ENCODE measurements at regions not wholly inside any gene's neighbourhood (a gene's known extent, or its start where the extent isn't known, plus 50 kb on each side); places are given as distances from the start of the nearest gene placed in this dataset.
"Not testable (repeated sequence)": the region's sequence is repeated elsewhere in the genome, so short reads cannot be mapped to it uniquely, and the experiment has no call there.

DNA sequence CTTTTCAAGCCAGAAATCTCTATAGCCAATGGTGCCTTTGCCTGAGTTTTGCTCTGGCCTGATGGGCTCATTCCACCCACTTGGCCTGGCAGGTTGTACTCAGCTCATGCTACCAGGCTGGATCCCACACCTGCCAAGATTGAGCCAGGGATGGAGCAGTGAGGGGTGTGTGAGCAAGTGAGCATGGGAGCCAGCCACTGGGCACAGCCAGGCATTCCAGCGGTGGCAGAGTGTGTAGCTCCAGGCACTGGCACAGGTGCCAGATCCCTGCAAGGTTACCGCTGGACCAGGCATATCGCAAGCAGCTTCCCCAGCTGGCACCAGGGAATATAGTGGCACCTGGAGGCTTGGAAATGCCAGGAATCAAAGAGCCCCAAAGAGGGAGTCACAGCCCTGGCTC is 2395.6 kb upstream of the C9orf72 start:
- no peak for DNase-seq (ENCODE audit: low read depth)

DNA sequence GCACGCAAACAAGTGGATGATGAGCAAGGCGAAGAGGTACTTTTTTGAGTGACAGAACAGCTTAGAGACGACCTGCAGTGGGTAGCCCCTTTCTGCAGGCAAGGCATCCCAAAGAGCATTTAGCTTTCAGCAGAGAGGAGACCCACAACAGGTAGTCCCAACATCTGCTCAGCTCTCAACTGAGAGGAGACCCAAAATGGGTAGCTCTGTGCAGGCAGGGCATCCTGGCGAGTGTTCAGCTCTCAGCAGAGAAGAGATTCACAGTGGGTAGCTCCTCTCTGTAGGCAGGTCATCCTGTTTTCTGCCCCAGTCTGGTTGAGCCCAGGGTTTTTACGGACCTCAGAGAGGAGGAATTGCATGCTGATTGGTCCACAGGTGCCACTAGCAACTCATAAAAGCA is 2396.1 kb upstream of the C9orf72 start:
- no peak for DNase-seq (ENCODE audit: low read depth)

- no peak for DNase-seq (ENCODE audit: low read depth)
These were observed 2396.8 kb upstream of the C9orf72 start for GRCh38 chr9:29969856-29970647.

DNA sequence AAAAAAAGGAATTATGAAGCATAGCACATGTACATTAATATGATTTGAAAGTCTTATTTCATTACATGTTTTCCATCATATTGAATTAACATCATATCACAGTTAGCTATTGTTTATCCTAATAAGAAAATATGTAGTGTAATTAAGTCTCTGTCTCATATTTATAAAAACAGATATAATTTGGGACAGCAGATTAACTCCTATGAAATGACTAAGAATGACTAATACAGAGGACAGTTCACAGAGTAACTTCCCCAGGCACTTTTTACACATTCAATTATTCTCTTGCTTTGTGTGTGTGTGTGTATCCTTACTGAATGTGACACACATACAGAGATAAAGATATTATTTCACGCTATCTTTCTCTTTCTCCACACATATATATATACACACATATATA is 2400.9 kb upstream of the C9orf72 start:
- DNase-seq (ENCODE audit: low read depth), result no peak

DNA sequence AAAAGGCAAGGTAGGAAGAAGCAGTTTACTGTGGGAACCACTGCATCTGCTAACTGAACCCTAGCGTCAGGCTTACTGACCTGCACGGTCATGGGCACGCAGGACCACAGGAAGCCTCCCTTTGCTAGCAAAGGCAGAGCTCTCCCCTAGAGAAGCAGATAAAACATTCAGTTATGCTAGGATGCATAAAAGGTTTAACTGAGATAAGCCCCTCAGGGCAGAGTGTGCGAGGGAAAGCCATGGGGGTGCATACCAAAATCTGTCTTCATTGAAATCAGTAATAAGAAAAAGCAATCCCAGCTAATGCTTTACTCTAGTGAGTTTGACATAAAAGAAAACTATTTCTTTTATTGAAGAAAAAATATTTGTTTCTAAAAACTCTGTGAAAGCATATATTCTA is 2403.7 kb upstream of the C9orf72 start:
- DNase-seq (ENCODE audit: low read depth), result no peak

DNA sequence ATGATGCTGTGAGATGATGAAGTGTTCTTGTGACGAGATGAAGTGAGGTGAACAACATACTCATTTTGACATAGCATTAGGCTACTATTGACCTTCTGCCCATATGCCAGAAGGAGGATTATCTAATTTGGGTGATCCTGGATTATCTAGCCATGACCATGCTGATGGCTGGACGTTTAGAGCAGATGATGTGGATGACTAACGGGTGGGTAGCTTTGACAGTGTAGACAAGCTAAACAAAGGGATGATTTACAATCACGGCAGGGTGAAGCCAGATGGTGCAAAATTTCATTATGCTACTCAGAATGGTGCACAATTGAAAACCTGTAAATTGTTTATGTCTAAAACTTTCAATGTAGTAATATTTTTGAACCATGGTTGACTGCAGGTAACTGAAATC is 2403.4 kb upstream of the ACO1 start:
- DNase-seq (ENCODE audit: low read depth), result no peak

GRCh38 chr9:29999645-30000044 is 2384.8 kb upstream of the ACO1 start:
- DNase-seq (ENCODE audit: low read depth), result no peak

GRCh38 chr9:30010691-30011090 is 2373.8 kb upstream of the ACO1 start:
- DNase-seq (ENCODE audit: low read depth), result no peak

- no peak for DNase-seq (ENCODE audit: low read depth)
These were observed 2371.8 kb upstream of the ACO1 start for GRCh38 chr9:30012622-30013021.

DNA sequence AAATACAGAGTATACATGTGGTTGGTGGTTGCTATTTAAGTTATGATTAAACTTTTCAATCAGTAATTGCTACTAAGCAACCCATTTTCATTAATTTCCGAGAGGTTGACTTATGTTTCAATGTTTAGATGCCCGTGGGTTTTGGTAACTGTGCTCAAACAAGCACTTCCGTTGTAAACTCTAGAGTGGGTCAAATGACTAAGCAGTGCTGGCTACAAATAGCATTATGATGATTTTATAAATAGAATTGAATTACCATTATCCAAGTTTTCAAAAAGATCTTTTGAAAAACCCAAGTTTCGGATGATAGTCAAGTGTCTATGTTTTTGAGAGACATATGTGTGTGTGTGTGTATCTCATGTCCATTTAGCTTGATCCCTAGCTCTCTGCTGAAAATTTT is 2369.4 kb upstream of the ACO1 start:
- no peak for DNase-seq (ENCODE audit: low read depth)

GRCh38 chr9:30020161-30020560 is 2364.3 kb upstream of the ACO1 start:
- DNase-seq (ENCODE audit: low read depth), result no peak

GRCh38 chr9:30035761-30036160 is 2348.7 kb upstream of the ACO1 start:
- no peak for DNase-seq (ENCODE audit: low read depth)

DNA sequence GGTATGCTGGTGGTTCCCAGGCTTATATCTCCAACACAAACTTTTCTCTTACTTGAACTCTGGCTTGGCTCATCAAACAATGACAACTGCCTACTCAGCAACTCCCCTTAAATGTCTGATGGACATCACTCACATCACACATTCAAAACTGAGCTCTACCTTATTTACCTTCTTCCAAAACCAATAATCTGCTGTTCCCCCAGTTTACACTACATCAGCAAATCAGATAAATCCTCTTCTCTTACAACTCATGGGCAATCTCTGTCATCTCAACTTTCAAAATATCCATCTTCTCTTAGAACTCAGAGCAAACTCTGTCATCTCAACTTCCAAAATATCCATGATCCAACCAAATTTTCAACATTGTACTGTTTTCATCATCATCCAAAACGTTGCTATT is 2347.9 kb upstream of the ACO1 start:
- DNase-seq (ENCODE audit: low read depth), result no peak

- DNase-seq (ENCODE audit: low read depth), result no peak
These were observed 2344.7 kb upstream of the ACO1 start for GRCh38 chr9:30039712-30040111.

- no peak for DNase-seq (ENCODE audit: low read depth)
These were observed 2336.0 kb upstream of the ACO1 start for GRCh38 chr9:30048396-30048795.

- DNase-seq (ENCODE audit: low read depth), result no peak
These were observed 2326.0 kb upstream of the ACO1 start for GRCh38 chr9:30058463-30058862.

DNA sequence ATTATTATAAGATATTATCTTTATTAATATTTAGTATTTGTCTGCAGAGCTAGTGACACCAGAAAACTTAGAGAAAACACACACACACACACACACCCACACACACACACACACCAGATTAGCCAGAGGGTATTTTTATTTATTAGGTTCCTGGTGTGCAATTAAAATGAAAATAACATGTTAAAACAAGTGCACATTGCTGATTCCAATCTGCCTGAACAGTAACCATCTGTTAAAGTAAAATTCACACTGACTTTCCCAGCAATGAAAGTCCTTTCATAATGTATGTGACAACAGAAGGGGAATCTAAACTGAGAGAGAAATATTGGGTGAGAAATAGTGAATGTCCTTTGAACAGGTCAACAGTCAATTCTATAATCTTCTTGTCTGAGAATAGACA is 2323.5 kb upstream of the ACO1 start:
- no peak for DNase-seq (ENCODE audit: low read depth)

DNA sequence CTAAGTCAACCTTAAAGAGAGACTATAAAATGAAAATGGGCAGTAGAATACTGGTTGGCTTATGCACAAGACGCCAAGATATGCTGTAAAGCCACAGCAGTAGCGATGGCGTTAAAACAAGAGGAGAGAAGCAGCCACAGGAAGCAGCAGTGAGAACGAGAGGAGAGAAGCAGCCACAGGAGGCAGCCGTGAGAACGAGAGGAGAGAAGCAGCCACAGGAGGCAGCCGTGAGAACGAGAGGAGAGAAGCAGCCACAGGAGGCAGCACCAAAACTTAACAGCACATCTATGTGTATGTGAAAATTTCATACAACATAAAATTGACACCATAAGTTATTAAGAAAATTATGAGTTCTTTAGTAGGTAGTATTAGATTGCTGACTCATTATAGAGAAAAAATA is 2318.6 kb upstream of the ACO1 start:
- no peak for DNase-seq (ENCODE audit: low read depth)

DNA sequence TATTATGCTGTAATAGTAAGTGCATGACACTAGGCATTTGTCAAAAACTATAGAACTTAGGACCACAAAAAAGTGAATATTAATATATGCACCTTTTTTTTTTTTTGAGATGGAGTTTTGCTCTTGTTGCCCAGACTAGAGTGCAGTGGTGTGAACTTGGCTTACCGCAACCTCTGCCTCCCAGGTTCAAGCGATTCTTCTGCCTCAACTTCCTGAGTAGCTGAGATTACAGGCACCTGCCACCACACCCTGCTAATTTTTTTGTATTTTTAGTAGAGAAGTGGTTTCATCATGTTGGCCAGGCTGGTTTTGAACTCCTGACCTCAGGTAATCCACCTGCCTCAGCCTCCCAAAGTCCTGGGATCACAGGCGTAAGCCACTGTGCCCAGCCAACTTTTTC is 2315.2 kb upstream of the ACO1 start:
- DNase-seq (ENCODE audit: low read depth), result not testable (repeated sequence)

- DNase-seq (ENCODE audit: low read depth), result no peak
These were observed 2309.4 kb upstream of the ACO1 start for GRCh38 chr9:30075022-30075421.

GRCh38 chr9:30075451-30076199 is 2308.8 kb upstream of the ACO1 start:
- peak; percentile 1 for DNase-seq (ENCODE audit: low read depth)

DNA sequence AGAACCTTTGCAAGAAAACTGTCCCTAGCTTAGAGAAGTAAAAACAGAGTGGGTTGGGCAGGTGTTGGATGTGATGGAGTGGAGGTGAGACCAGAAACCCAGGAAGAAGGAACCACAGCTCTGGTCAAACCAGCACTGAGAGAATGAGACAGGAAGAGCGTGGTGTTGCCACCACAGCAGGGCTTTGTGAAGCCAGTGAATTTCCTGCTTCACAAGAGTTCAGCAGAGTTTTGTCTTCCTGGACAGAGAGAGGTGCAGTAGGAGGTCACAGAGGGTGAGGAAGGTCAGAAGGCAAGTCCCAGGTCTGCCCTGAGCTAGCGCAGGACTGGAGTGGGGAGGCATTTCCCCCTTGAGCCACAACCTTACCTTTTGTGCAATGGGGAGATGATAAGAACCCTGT is 2306.2 kb upstream of the ACO1 start:
- DNase-seq (ENCODE audit: low read depth), result no peak

DNA sequence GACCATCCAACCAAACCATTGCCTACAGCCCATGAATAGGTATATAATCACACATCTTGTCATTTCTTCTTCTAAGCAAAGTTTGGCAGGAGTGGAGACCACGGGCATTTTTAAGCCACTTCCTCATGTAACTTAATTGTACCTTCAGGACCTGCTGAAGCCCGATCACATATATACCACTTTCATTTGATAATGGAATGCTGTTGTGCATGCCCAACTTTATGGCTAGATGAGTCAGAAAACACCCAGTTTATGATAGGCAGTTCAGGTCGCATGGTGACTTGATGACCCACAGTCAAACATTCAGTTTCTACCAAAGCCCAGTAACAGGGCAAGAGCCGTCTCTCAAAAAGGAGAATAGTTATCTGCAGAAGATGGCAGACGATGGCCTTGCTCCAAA is 2295.0 kb upstream of the ACO1 start:
- DNase-seq (ENCODE audit: low read depth), result no peak

Measured in RPMI7951 (cell line).